Neuronal stem cell (in vitro differentiated cells): ENCODE measurements at regions not wholly inside any gene's neighbourhood (a gene's known extent, or its start where the extent isn't known, plus 50 kb on each side); places are given as distances from the start of the nearest gene placed in this dataset.

Experiments
- DNase-seq: peaks from one replicate; pipeline ENCODE4 v3.0.0-alpha.2; 2013; ENCODE audit warnings: low spot score
- H2AFZ ChIP-seq: one replicate; pipeline ENCODE4 v1.6.1; 2013; ENCODE audit warnings: mild to moderate bottlenecking, low read length, inconsistent platforms
- H2AK5ac ChIP-seq: 2 replicates; pipeline ENCODE4 v1.6.1; 2013; ENCODE audit warnings: low read depth, mild to moderate bottlenecking, inconsistent platforms, low read length, moderate library complexity, mixed read lengths
- H2BK120ac ChIP-seq: 2 replicates; pipeline ENCODE4 v1.6.1; 2013; ENCODE audit warnings: low read depth, mild to moderate bottlenecking, inconsistent platforms, low read length, moderate library complexity, mixed read lengths
- H2BK12ac ChIP-seq: one replicate; pipeline ENCODE4 v1.6.1; 2013; ENCODE audit warnings: low read length, inconsistent platforms
- H2BK15ac ChIP-seq: 2 replicates; pipeline ENCODE4 v1.6.1; 2013; ENCODE audit warnings: mild to moderate bottlenecking, low read length, inconsistent platforms, mixed read lengths
- H2BK5ac ChIP-seq: one replicate; pipeline ENCODE4 v1.6.1; 2013; ENCODE audit warnings: inconsistent platforms, mild to moderate bottlenecking, low read length, moderate library complexity
- H3K14ac ChIP-seq: one replicate; pipeline ENCODE4 v1.6.1; 2013; ENCODE audit warnings: low read length, inconsistent platforms
- H3K18ac ChIP-seq: 2 replicates; pipeline ENCODE4 v1.6.1; 2013; ENCODE audit warnings: low read length, inconsistent platforms
- H3K23ac ChIP-seq: 2 replicates; pipeline ENCODE4 v1.6.1; 2013; ENCODE audit warnings: low read depth, mild to moderate bottlenecking, mixed read lengths, low read length, inconsistent platforms; ENCODE audit not compliant: poor library complexity
- H3K27ac ChIP-seq: replicated peaks from 3 replicates; pipeline ENCODE4 v1.5.1; 2013; ENCODE audit warnings: low read length, inconsistent platforms
- H3K27me3 ChIP-seq, 3 experiments: 2 replicates each; pipeline ENCODE4 v1.6.1; 2013; ENCODE audit warnings: low read length in 3 of 3, mild to moderate bottlenecking in 2 of 3, inconsistent platforms in 1 of 3, low read depth in 1 of 3, mixed read lengths in 1 of 3, moderate library complexity in 1 of 3; ENCODE audit not compliant: control insufficient read depth in 3 of 3, insufficient read depth in 3 of 3
- H3K36me3 ChIP-seq, 2 donors: replicated peaks in 1 of 2; 2 replicates each; pipeline ENCODE4 v1.6.1; 2013; ENCODE audit warnings: low read length in 2 of 2; ENCODE audit not compliant: control insufficient read depth in 2 of 2, insufficient read depth in 2 of 2
- H3K4ac ChIP-seq: 2 replicates; pipeline ENCODE4 v1.6.1; 2013; ENCODE audit warnings: inconsistent platforms, mild to moderate bottlenecking, low read length, moderate library complexity
- H3K4me1 ChIP-seq, 2 donors: 1 replicate in 1 of 2; 2 replicates in 1 of 2; pipeline ENCODE4 v1.6.1; 2013; ENCODE audit warnings: low read length in 2 of 2, low read depth in 1 of 2; ENCODE audit not compliant: control insufficient read depth in 2 of 2, insufficient read depth in 1 of 2
- H3K4me2 ChIP-seq: one replicate; pipeline ENCODE4 v1.6.1; 2013; ENCODE audit warnings: mild to moderate bottlenecking, low read length, inconsistent platforms; ENCODE audit not compliant: insufficient read depth, poor library complexity, severe bottlenecking
- H3K4me3 ChIP-seq, 2 donors: 2 replicates each; pipeline ENCODE4 v1.5.1; 2013; ENCODE audit warnings: low read length in 2 of 2, mild to moderate bottlenecking in 2 of 2, inconsistent platforms in 1 of 2, moderate library complexity in 1 of 2
- H3K79me1 ChIP-seq: one replicate; pipeline ENCODE4 v1.6.1; 2013; ENCODE audit warnings: low read depth, mild to moderate bottlenecking, inconsistent platforms, low read length, moderate library complexity
- H3K9ac ChIP-seq: one replicate; pipeline ENCODE4 v1.6.1; 2013; ENCODE audit warnings: mild to moderate bottlenecking, low read depth, low read length, inconsistent platforms; ENCODE audit not compliant: poor library complexity
- H3K9me3 ChIP-seq, 2 donors: replicated peaks in 1 of 2; 2 replicates each; pipeline versions ENCODE3 to v1.6.1; 2013; ENCODE audit warnings: low read length in 2 of 2, mild to moderate bottlenecking in 2 of 2, inconsistent platforms in 1 of 2, low read depth in 1 of 2, mixed read lengths in 1 of 2, moderate library complexity in 1 of 2; ENCODE audit not compliant: control insufficient read depth in 2 of 2, insufficient read depth in 1 of 2
- H4K8ac ChIP-seq: one replicate; pipeline ENCODE4 v1.6.1; 2013; ENCODE audit warnings: low read depth, mild to moderate bottlenecking, inconsistent platforms, low read length, moderate library complexity
- H4K91ac ChIP-seq: one replicate; pipeline ENCODE4 v1.6.1; 2013; ENCODE audit warnings: low read length, low read depth, mild to moderate bottlenecking, inconsistent platforms; ENCODE audit not compliant: poor library complexity
- WGBS, 2 donors: extraction: QIAGEN DNeasy Blood & Tissue Kit; methylation state at CpG; one replicate each; pipeline ENCODE4 v1.1.7; 2013; ENCODE audit warnings: missing lambda C conversion rate in 2 of 2, mixed read lengths in 1 of 2; ENCODE audit not compliant: insufficient read length in 2 of 2, insufficient replicate concordance in 1 of 2; ENCODE audit errors: extremely low coverage in 2 of 2; 5-methylcytosine and 5-hydroxymethylcytosine counted together

DNA sequence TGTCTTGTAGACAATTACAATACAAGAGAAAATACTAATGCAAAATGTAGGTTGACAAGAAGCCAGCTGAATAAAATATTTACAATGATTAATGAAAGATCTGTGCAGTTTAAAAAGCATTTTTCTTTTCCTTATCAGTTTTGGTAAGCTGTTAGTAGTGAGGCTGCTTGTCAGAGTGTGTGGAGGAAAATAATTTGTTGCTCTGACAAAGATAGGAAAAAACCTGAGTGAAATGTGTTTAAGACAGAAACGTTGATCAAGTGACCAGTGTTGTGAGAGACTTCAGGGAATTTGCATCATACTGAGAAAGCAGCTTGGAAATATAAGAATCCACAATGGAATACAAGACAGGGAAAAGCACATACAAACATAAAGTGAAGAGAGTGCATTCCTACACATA lies 360.3 kb upstream of the CDH18 start:
- H2BK15ac ChIP-seq = no peak overlapping the region
- H3K4me2 ChIP-seq = no peak overlapping the region
- H2AK5ac ChIP-seq = no peak overlapping the region
- WGBS, 2 donors = no CpG with 5 or more reads among the region's 1 CpG
- no peak overlapping the region for H2AFZ ChIP-seq
- no peak overlapping the region for H3K23ac ChIP-seq
- H3K9me3 ChIP-seq = peaks cover 0 to 2% of the 10 kb centered on the region in 2 donors
- no peaks in the 10 kb centered on the region for H3K79me1 ChIP-seq
- H4K8ac ChIP-seq = no peak overlapping the region
- no peak overlapping the region for H3K18ac ChIP-seq
- no peak overlapping the region for H3K9ac ChIP-seq
- no peak for DNase-seq
- H3K4ac ChIP-seq = no peak overlapping the region
- H3K36me3 ChIP-seq = no peaks in the 10 kb centered on the region
- no peak overlapping the region for H3K4me3 ChIP-seq
- H3K14ac ChIP-seq = no peak overlapping the region
- no peak overlapping the region for H2BK12ac ChIP-seq
- no peak overlapping the region for H2BK5ac ChIP-seq
- no peak overlapping the region for H4K91ac ChIP-seq
- H2BK120ac ChIP-seq = no peak overlapping the region
- no peaks in the 10 kb centered on the region for H3K4me1 ChIP-seq
- no peaks in the 10 kb centered on the region for H3K27me3 ChIP-seq
- H3K27ac ChIP-seq = no peak overlapping the region

DNA sequence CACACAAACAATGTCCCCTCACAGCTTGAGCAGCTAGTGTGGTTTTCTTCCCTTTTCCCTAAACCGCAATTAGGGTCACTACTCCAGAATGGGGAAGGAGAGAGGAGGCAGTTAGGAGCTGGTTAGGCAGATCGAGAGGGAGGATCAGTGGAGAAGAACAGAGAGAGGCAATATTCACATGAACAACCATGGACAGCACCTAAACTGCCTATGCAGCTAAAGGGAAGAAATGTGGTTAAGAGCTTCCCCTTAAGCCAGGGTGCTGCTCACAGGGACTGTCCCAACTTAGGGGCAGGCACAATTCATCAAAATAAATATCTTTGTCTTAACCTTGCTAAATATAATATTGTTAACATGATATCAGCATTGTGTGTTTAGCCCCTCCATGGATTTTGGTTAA lies 359.3 kb upstream of the CDH18 start:
- Histone ChIP-seq H2AK5ac (no peak overlapping the region), H3K18ac (no peak overlapping the region), H3K79me1 (no peaks in the 10 kb centered on the region), H4K8ac (no peak overlapping the region), H3K4me1 (no peaks in the 10 kb centered on the region), H3K4me2 (no peak overlapping the region), H3K4ac (no peak overlapping the region), H2BK5ac (no peak overlapping the region), H2BK15ac (no peak overlapping the region), H2AFZ (no peak overlapping the region), H3K27me3 (no peaks in the 10 kb centered on the region), H3K4me3 (no peak overlapping the region), H3K9me3 (peaks cover 0 to 2% of the 10 kb centered on the region in 2 donors), H3K36me3 (no peaks in the 10 kb centered on the region), H4K91ac (no peak overlapping the region), H2BK120ac (no peak overlapping the region), H3K14ac (no peak overlapping the region), H2BK12ac (no peak overlapping the region), H3K9ac (no peak overlapping the region), H3K23ac (no peak overlapping the region), H3K27ac (no peak overlapping the region)
- no CpG with 5 or more reads among the region's 2 CpGs for WGBS, 2 donors
- no peak for DNase-seq

DNA sequence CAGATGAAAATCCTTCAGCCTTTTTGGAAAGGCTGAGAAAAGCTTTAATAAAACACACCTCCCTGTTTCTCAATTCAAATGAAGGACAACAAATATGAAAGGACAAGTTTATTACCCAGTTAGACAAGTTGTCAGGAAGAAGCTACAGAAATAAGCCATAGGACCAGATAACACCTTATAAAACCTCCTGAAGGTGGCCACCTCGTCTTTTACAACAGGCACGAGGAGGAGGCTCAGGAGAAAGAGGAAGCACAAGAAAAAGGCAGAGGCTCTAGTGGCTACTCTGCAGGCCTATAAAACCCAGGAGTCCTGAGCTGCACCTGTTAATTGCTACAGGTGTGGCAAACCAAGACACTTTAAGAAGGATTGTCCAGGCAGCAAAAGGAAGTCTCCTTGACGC lies 352.1 kb upstream of the CDH18 start:
- Histone ChIP-seq H3K14ac (no peak overlapping the region), H3K4ac (no peak overlapping the region), H3K9me3 (no peaks in the 10 kb centered on the region), H2AK5ac (no peak overlapping the region), H3K4me1 (no peaks in the 10 kb centered on the region), H3K36me3 (no peaks in the 10 kb centered on the region), H2AFZ (no peak overlapping the region), H3K18ac (no peak overlapping the region), H3K9ac (no peak overlapping the region), H4K8ac (no peak overlapping the region), H2BK15ac (no peak overlapping the region), H4K91ac (no peak overlapping the region), H2BK12ac (no peak overlapping the region), H2BK120ac (no peak overlapping the region), H3K79me1 (no peaks in the 10 kb centered on the region), H3K4me2 (no peak overlapping the region), H3K27me3 (no peaks in the 10 kb centered on the region), H3K23ac (no peak overlapping the region), H2BK5ac (no peak overlapping the region), H3K27ac (no peak overlapping the region), H3K4me3 (no peak overlapping the region)
- DNase-seq = no peak
- no CpG with 5 or more reads among the region's 3 CpGs for WGBS, 2 donors

DNA sequence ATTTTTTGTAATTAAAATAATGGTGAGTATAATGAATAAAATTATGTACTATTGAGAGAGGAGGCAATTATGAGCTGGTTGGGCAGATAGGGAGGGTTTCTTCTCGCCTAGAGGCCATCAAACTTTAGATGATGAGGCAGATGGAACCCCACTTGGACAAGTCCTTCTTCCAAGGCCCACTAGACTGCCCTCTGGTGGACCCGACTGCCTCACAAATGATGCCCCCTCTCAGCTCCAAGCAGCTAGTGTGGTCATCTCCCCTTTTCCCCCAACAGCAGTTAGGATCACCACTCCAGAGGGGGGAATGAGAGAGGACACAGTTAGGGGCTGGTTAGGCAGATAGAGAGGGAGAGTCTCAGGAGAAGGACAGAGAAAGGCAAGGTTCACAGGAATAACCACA lies 348.0 kb upstream of the CDH18 start:
- Histone ChIP-seq H3K18ac (no peak overlapping the region), H3K36me3 (no peaks in the 10 kb centered on the region), H3K27me3 (no peaks in the 10 kb centered on the region), H3K27ac (no peak overlapping the region), H3K79me1 (no peaks in the 10 kb centered on the region), H3K4me1 (no peaks in the 10 kb centered on the region), H3K4ac (no peak overlapping the region), H3K9ac (no peak overlapping the region), H3K9me3 (no peaks in the 10 kb centered on the region), H3K14ac (no peak overlapping the region), H2AFZ (no peak overlapping the region), H3K4me3 (no peak overlapping the region), H2BK12ac (no peak overlapping the region), H3K23ac (no peak overlapping the region), H2BK15ac (no peak overlapping the region), H3K4me2 (no peak overlapping the region), H2AK5ac (no peak overlapping the region), H2BK120ac (no peak overlapping the region), H4K8ac (no peak overlapping the region), H2BK5ac (no peak overlapping the region), H4K91ac (no peak overlapping the region)
- no peak for DNase-seq
- WGBS, 2 donors = no CpG with 5 or more reads among the region's 2 CpGs
